Upper lobe of left lung (tissue), 6 donors: ENCODE measurements at regions not wholly inside any gene's neighbourhood (a gene's known extent, or its start where the extent isn't known, plus 50 kb on each side); places are given as distances from the start of the nearest gene placed in this dataset.

ENCODE experiments used
- ATAC-seq, 2 donors: fragments of 200-7000 bp; cut with Tn5 transposase; one replicate each; pipeline ENCODE4 v1.9.1; 2022; ENCODE audit warnings: mild to moderate bottlenecking in 2 of 2, moderate library complexity in 2 of 2; ENCODE audit not compliant: low FRiP score in 2 of 2
- DNase-seq, 2 donors: peaks; one replicate each; pipeline ENCODE4 v3.0.0-alpha.2; 2019 to 2020
- H3K27ac ChIP-seq, 4 donors: fragments of 200-600 bp; sonication (generic); one replicate each; pipeline ENCODE4 v1.5.1; 2016 to 2019
- H3K27me3 ChIP-seq, 4 donors: fragments of 200-600 bp; sonication (generic); one replicate each; pipeline ENCODE4 v1.5.1; 2017 to 2019
- H3K36me3 ChIP-seq, 4 donors: fragments of 200-600 bp; sonication (generic); one replicate each; pipeline ENCODE4 v1.5.1; 2016 to 2019
- H3K4me1 ChIP-seq, 4 donors: fragments of 200-600 bp; sonication (generic); one replicate each; pipeline ENCODE4 v1.5.1; 2018 to 2019
- H3K4me3 ChIP-seq, 4 donors: fragments of 200-600 bp; sonication (generic); one replicate each; pipeline ENCODE4 v1.5.1; 2017 to 2019; ENCODE audit warnings: mild to moderate bottlenecking in 2 of 4, moderate library complexity in 1 of 4
- H3K9me3 ChIP-seq, 4 donors: fragments of 200-600 bp; sonication (generic); one replicate each; pipeline ENCODE4 v1.5.1; 2018 to 2019
- EP300 ChIP-seq, 4 donors: sonication (generic); formaldehyde crosslinking; IDR thresholded peaks; one replicate each; pipeline ENCODE4 v1.5.1; 2017; ENCODE audit warnings: antibody characterized with exemption in 4 of 4, control low read depth in 2 of 4
- POLR2A ChIP-seq, 4 donors: fragments of 450-650 bp; IDR thresholded peaks; one replicate each; pipeline ENCODE4 v1.5.1; 2016 to 2017; ENCODE audit warnings: antibody characterized with exemption in 4 of 4, mild to moderate bottlenecking in 2 of 4
- POLR2AphosphoS5 ChIP-seq, 2 donors: sonication (generic); formaldehyde crosslinking; IDR thresholded peaks; one replicate each; pipeline ENCODE4 v1.5.1; 2017; ENCODE audit warnings: antibody characterized with exemption in 2 of 2
- WGBS, 2 donors: methylation state at CpG; one replicate each; pipeline ENCODE4 v1.1.5; 2017 to 2018; 5-methylcytosine and 5-hydroxymethylcytosine counted together
- TF ChIP-seq, protein P1 (sequence below), 6 experiments: fragments of 450-650 bp in 4 of 6; fragments of 200-600 bp in 2 of 6; sonication (generic) in 2 of 6; IDR thresholded peaks; one replicate each; pipeline ENCODE4 v1.5.1; 2016 to 2019; ENCODE audit warnings: antibody characterized with exemption in 6 of 6
- donor health status: DM: no; HTN: no; CAD: no; lungs with moderate emphysema.
- donor health status: DM: no; HTN: yes; CAD: no; lungs with severe emphysema.

DNA sequence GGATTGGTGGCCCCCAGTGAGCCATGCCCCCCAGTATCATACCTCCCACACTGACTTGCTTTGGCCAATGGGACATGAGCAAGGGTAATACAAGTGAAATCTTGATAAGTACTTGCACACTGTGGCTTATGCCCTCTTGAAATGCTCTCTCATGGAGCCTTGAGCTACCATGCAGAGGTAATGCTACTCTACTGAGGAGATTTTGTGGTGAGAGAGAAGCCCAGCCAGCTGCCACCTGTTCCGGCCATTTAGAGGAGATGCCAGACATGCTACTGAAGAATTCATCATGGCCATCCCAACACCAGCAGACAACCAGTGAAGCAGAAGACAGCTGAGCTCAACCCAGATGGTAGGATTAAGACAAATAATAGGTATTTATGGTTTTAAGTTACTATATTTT is 299.5 kb downstream of the MEF2C start:
- no peak for TF ChIP-seq POLR2A (IDR thresholded peaks at IDR 0.05)
- TF ChIP-seq POLR2AphosphoS5 (IDR thresholded peaks at IDR 0.05) = no peak
- TF ChIP-seq EP300 (IDR thresholded peaks at IDR 0.05) = no peak
- TF ChIP-seq, protein P1, sequence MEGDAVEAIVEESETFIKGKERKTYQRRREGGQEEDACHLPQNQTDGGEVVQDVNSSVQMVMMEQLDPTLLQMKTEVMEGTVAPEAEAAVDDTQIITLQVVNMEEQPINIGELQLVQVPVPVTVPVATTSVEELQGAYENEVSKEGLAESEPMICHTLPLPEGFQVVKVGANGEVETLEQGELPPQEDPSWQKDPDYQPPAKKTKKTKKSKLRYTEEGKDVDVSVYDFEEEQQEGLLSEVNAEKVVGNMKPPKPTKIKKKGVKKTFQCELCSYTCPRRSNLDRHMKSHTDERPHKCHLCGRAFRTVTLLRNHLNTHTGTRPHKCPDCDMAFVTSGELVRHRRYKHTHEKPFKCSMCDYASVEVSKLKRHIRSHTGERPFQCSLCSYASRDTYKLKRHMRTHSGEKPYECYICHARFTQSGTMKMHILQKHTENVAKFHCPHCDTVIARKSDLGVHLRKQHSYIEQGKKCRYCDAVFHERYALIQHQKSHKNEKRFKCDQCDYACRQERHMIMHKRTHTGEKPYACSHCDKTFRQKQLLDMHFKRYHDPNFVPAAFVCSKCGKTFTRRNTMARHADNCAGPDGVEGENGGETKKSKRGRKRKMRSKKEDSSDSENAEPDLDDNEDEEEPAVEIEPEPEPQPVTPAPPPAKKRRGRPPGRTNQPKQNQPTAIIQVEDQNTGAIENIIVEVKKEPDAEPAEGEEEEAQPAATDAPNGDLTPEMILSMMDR (IDR thresholded peaks at IDR 0.05) = no peak
- H3K4me1 ChIP-seq = no peaks in the 10 kb centered on the region
- peaks cover 0 to 8% (median 3%) of the 10 kb centered on the region in 4 donors for H3K9me3 ChIP-seq
- 88 to 93% methylated on average over 1 of the region's 1 CpG for WGBS, 2 donors
- no peak overlapping the region for H3K4me3 ChIP-seq
- no peaks in the 10 kb centered on the region for H3K27me3 ChIP-seq
- no peak for ATAC-seq
- H3K36me3 ChIP-seq = no peaks in the 10 kb centered on the region
- no peak for DNase-seq
- no peak overlapping the region for H3K27ac ChIP-seq

DNA sequence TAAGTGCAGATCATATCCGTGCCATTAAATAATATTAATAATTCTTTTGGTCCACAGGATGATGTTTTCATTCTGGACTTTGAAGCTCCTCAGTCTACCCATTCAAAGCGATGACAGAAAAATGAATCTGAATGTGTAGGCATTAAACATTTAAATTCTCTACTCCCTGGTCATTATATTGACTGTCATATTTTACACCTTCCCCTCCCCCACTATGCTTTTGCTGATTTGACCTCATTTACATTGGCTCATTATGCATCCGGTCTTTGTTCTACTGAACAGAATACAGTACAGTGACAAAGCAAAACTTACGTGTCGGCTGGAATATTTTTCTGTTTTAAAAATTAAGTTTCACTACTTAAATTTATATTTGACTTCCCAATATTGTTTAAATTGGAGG is 289.7 kb upstream of the TMEM161B start:
- H3K9me3 ChIP-seq = no peaks in the 10 kb centered on the region
- ATAC-seq = no peak
- TF ChIP-seq POLR2AphosphoS5 (IDR thresholded peaks at IDR 0.05) = no peak
- no peak for TF ChIP-seq POLR2A (IDR thresholded peaks at IDR 0.05)
- no peak for TF ChIP-seq EP300 (IDR thresholded peaks at IDR 0.05)
- TF ChIP-seq, protein P1 (IDR thresholded peaks at IDR 0.05) = no peak
- DNase-seq = no peak
- WGBS, 2 donors = 86 to 92% methylated on average over 5 of the region's 5 CpGs
- H3K4me1 ChIP-seq = no peaks in the 10 kb centered on the region
- no peaks in the 10 kb centered on the region for H3K36me3 ChIP-seq
- no peaks in the 10 kb centered on the region for H3K27me3 ChIP-seq
- H3K4me3 ChIP-seq = no peak overlapping the region
- no peak overlapping the region for H3K27ac ChIP-seq

DNA sequence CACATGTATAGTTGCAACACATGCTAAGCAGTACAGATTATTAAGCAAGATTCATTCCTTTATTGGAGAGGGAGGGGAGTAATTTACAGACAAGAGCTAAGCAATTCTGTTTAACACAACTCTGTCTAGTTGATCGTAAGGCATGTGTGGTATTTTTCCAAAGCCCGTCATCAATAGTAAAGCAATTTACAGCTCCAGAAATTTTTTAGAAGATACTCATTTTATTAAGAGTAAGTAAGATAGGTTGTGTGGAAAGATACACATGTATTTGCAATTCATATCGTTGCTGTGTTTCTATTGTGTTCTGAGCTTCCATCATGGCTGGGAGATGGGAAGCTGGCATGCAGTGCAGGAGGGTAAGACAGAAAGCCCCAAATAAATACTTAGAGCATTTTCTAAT is 289.2 kb upstream of the TMEM161B start:
- Histone ChIP-seq H3K27me3 (no peaks in the 10 kb centered on the region), H3K4me1 (no peaks in the 10 kb centered on the region), H3K4me3 (no peak overlapping the region), H3K27ac (no peak overlapping the region), H3K36me3 (no peaks in the 10 kb centered on the region), H3K9me3 (no peaks in the 10 kb centered on the region)
- TF ChIP-seq POLR2A (IDR thresholded peaks at IDR 0.05) = no peak
- TF ChIP-seq EP300 (IDR thresholded peaks at IDR 0.05) = no peak
- TF ChIP-seq POLR2AphosphoS5 (IDR thresholded peaks at IDR 0.05) = no peak
- TF ChIP-seq, protein P1 (IDR thresholded peaks at IDR 0.05) = no peak
- ATAC-seq (no peak), DNase-seq (no peak)
- 84 to 92% methylated on average over 3 of the region's 3 CpGs for WGBS, 2 donors

DNA sequence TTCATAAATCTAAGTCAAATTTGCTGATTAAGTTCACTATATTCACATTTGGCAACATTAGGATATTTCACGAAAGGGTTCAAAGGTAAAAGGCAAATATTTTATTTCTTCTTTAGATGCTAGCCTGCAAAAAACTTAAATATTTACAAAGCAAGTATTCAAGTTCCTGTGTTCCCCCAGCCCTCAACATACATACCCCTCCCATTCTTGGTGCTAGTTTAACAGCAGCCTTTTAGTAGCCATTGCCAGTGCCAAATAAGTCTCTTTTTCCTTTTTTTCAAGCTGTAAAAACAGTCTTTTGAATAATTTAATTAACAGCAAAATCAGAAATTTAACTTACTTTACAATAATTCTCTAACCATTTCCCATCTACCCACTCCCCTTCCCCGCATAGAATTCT is 288.5 kb upstream of the TMEM161B start:
- TF ChIP-seq POLR2AphosphoS5 (IDR thresholded peaks at IDR 0.05) (no peak), POLR2A (IDR thresholded peaks at IDR 0.05) (no peak), EP300 (IDR thresholded peaks at IDR 0.05) (no peak)
- TF ChIP-seq, protein P1 (IDR thresholded peaks at IDR 0.05) = no peak
- Histone ChIP-seq H3K27ac (no peak overlapping the region), H3K9me3 (no peaks in the 10 kb centered on the region), H3K36me3 (no peaks in the 10 kb centered on the region), H3K27me3 (no peaks in the 10 kb centered on the region), H3K4me1 (no peaks in the 10 kb centered on the region), H3K4me3 (no peak overlapping the region)
- DNase-seq (no peak), ATAC-seq (no peak)
- WGBS, 2 donors = 75 to 82% methylated on average over 2 of the region's 2 CpGs

DNA sequence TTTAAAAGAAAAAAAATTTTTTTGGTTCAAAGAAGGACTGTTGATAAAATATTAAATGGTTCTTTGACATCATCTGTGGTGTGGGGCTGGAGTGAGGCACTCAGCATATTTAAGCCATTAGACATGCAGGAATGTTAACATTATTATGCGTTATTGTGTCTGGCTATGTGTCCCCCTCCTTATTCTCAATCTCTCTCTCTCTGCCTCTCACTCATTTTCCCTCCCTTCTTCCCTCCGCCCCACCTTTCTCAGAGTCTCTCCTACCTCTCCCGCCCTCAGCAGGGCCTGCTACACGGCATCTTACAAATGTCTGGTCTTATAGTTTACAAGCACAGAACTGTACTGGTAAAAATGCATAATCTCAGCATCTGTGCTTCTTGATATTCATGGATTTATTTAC is 287.8 kb upstream of the TMEM161B start:
- H3K4me1 ChIP-seq = no peaks in the 10 kb centered on the region
- no peak for ATAC-seq
- no peak for TF ChIP-seq POLR2AphosphoS5 (IDR thresholded peaks at IDR 0.05)
- no peak overlapping the region for H3K4me3 ChIP-seq
- H3K27ac ChIP-seq = no peak overlapping the region
- no peak for DNase-seq
- 47 to 67% methylated on average over 4 of the region's 4 CpGs for WGBS, 2 donors
- no peaks in the 10 kb centered on the region for H3K36me3 ChIP-seq
- H3K9me3 ChIP-seq = no peaks in the 10 kb centered on the region
- H3K27me3 ChIP-seq = no peaks in the 10 kb centered on the region
